Activated CD4-positive, alpha-beta T cell treated with anti-CD3 and anti-CD28 coated beads, Interleukin-2, amount 10 ng/mL, durations not matched to agents 7 days and 5 days (primary cell): ENCODE measurements at regions not wholly inside any gene's neighbourhood (a gene's known extent, or its start where the extent isn't known, plus 50 kb on each side); places are given as distances from the start of the nearest gene placed in this dataset.

Source experiments
- CTCF ChIA-PET: fragments of 350-600 bp; sonication (Branson Sonifier 250); formaldehyde crosslinking; loops from one replicate; lab custom pipeline; 2021; ENCODE audit warnings: antibody characterized with exemption; lab: Charles Lee
- POLR2A ChIA-PET: fragments of 350-600 bp; sonication (Branson Sonifier 250); formaldehyde crosslinking; loops from one replicate; lab custom pipeline; 2021; ENCODE audit warnings: antibody characterized with exemption; lab: Charles Lee
- DNase-seq: peaks from one replicate; pipeline ENCODE4 v3.0.0-alpha.2; 2020
- H3K27ac Mint-ChIP-seq: one replicate; pipeline ENCODE4 v1.8.0; 2021; ENCODE audit warnings: mild to moderate bottlenecking, moderate library complexity, mixed read lengths
- H3K27me3 Mint-ChIP-seq: one replicate; pipeline ENCODE4 v1.8.0; 2021; ENCODE audit warnings: mixed read lengths
- H3K36me3 Mint-ChIP-seq: one replicate; pipeline ENCODE4 v1.8.0; 2021; ENCODE audit warnings: low read depth, mixed read lengths
- H3K4me1 Mint-ChIP-seq: one replicate; pipeline ENCODE4 v1.8.0; 2021; ENCODE audit warnings: mixed read lengths
- H3K4me3 Mint-ChIP-seq: one replicate; pipeline ENCODE4 v1.8.0; 2021; ENCODE audit warnings: mild to moderate bottlenecking, moderate library complexity, mixed read lengths
- H3K9me3 Mint-ChIP-seq: one replicate; pipeline ENCODE4 v1.8.0; 2021; ENCODE audit warnings: mixed read lengths

GRCh38 chr9:117464941-117465616 is 50.2 kb upstream of the ASTN2 start:
- ChIA-PET POLR2A (no interaction called here), CTCF (no interaction called here)
- no peak overlapping the region for H3K27ac Mint-ChIP-seq
- no peaks in the 10 kb centered on the region for H3K4me1 Mint-ChIP-seq
- H3K36me3 Mint-ChIP-seq = no peaks in the 10 kb centered on the region
- DNase-seq = no peak
- H3K4me3 Mint-ChIP-seq = no peak overlapping the region
- H3K27me3 Mint-ChIP-seq = no peaks in the 10 kb centered on the region
- H3K9me3 Mint-ChIP-seq = no peaks in the 10 kb centered on the region
